Neutrophil (primary cell): ENCODE measurements at regions not wholly inside any gene's neighbourhood (a gene's known extent, or its start where the extent isn't known, plus 50 kb on each side); places are given as distances from the start of the nearest gene placed in this dataset.

ENCODE experiments used
- H3K27ac ChIP-seq: fragments of 200-600 bp; sonication (generic); 2 replicates; pipeline ENCODE4 v1.5.1; 2016; ENCODE audit warnings: mild to moderate bottlenecking, moderate library complexity
- H3K27me3 ChIP-seq: fragments of 200-600 bp; sonication (generic); 2 replicates; pipeline ENCODE4 v1.6.0; 2016; ENCODE audit warnings: mild to moderate bottlenecking
- H3K36me3 ChIP-seq: fragments of 200-600 bp; sonication (generic); 2 replicates; pipeline ENCODE4 v1.5.1; 2017
- H3K4me1 ChIP-seq, 2 experiments: fragments of 200-600 bp in 1 of 2; sonication (generic) in 1 of 2; 1 replicate in 1 of 2; 2 replicates in 1 of 2; pipeline versions ENCODE4 v1.5.1 to v1.6.1; 2013 to 2016; ENCODE audit warnings: low read depth in 1 of 2, low read length in 1 of 2, mild to moderate bottlenecking in 1 of 2, moderate library complexity in 1 of 2; ENCODE audit not compliant: control insufficient read depth in 1 of 2, insufficient read depth in 1 of 2
- H3K4me3 ChIP-seq, 2 experiments: fragments of 200-600 bp in 1 of 2; sonication (generic) in 1 of 2; 1 replicate in 1 of 2; 2 replicates in 1 of 2; pipeline ENCODE4 v1.5.1; 2013 to 2016; ENCODE audit warnings: low read depth in 1 of 2, low read length in 1 of 2, mild to moderate bottlenecking in 1 of 2, moderate library complexity in 1 of 2
- H3K9me3 ChIP-seq: fragments of 200-600 bp; sonication (generic); 2 replicates; pipeline ENCODE4 v1.5.1; 2016
- TF ChIP-seq, protein P1 (sequence below): fragments of 200-600 bp; sonication (generic); IDR thresholded peaks from 2 replicates; pipeline ENCODE4 v1.5.1; 2016; ENCODE audit warnings: antibody characterized with exemption

DNA sequence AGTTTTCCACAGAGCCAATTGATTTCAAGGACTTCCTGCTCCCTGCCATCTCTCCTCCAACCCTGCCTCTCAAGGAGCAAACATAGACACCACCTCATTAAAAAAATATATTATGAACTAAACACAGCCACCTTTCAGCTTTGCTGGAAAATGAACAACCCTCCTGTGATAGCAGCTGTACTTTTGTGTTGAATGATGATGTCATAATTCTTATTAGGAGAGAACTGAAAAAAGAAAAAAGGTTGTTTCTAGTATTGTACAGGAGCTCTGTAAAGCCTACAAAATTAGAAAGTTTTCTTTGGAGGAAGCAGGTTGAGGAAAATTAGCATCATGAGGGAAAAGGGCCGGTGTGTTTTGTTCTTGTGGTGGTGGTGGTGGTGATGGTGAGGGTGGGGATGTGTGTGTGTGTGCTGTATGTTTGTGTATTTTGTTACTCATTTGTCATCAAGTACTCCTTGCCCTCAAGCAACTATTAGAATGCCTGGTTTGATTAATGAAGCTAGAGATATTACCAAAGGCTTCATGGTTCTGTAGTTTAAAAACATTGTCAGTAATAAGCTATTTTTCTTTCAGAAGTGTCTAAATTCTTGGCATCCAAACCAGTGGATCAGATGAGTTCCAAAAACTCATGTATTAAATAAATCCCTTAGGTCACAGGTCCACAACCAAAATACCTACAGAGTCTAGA is 405.9 kb downstream of the TLE4 start:
- H3K36me3 ChIP-seq: no peaks in the 10 kb centered on the region
- TF ChIP-seq, protein P1, sequence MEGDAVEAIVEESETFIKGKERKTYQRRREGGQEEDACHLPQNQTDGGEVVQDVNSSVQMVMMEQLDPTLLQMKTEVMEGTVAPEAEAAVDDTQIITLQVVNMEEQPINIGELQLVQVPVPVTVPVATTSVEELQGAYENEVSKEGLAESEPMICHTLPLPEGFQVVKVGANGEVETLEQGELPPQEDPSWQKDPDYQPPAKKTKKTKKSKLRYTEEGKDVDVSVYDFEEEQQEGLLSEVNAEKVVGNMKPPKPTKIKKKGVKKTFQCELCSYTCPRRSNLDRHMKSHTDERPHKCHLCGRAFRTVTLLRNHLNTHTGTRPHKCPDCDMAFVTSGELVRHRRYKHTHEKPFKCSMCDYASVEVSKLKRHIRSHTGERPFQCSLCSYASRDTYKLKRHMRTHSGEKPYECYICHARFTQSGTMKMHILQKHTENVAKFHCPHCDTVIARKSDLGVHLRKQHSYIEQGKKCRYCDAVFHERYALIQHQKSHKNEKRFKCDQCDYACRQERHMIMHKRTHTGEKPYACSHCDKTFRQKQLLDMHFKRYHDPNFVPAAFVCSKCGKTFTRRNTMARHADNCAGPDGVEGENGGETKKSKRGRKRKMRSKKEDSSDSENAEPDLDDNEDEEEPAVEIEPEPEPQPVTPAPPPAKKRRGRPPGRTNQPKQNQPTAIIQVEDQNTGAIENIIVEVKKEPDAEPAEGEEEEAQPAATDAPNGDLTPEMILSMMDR: no peak
- no peak overlapping the region for H3K4me3 ChIP-seq

DNA sequence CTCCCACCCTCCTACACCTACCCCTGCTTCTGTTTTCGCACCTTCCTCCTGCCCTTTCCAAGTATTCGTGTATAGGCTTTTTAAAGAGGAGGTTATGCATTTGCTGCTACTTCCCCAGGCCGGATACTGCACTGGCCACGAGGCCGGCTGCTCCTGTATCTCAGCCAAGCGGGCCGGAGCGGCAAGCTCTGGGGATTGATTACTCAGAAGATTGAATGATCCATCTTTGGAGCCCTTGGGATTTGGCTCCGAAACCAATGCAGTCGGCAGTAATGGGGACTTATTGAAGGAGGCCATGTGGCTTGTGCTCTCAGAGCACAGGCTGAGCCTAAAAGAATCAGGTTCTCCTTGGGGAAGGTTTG is 405.3 kb downstream of the TLE4 start:
- Histone ChIP-seq H3K27ac (no peak overlapping the region), H3K4me3 (no peak overlapping the region), H3K4me1 (no peaks in the 10 kb centered on the region), H3K27me3 (no peaks in the 10 kb centered on the region), H3K36me3 (no peaks in the 10 kb centered on the region), H3K9me3 (no peaks in the 10 kb centered on the region)
- TF ChIP-seq, protein P1: no peak

More for the DNA sequence above, 405.9 kb downstream of the TLE4 start:
- Histone ChIP-seq H3K27ac (no peak overlapping the region), H3K27me3 (no peaks in the 10 kb centered on the region), H3K4me1 (no peaks in the 10 kb centered on the region), H3K9me3 (no peaks in the 10 kb centered on the region)

DNA sequence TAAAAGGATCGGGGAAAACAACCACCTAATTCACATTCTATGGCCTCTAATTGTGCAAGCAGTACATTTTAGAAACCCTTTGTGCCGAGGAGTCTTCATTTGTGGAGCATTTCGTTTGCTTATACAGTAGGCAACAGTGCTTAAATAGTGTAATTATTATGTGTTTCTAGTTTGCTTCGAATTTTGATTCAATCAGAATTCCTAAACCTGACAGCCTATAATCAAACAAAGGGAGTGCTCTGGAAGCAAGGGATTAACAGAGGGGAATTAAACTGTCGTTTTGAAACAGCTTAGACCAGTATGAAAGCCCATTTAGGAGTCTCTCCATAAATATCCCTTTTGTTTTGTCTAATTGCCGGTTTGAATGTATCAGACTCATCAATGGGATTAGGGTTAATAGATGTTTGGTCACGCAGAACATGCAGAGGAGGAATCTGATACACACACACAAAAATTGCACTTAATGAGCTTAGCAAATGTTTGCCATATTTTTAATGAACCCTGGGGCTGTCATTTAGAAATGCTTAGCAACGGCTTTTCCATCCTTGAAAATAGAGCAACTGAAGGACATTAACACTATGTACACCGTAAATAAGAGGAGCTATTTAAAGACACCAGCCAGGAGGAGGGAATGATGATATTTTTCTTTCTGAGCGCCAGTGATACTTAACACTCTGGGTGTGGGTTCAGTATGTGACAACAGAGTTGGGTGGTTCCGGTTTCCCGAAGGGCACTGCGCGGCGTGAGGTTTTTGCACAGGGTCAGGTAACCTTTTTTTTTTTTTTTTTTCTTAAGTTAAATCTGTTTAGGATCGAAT is 404.7 kb downstream of the TLE4 start:
- H3K36me3 ChIP-seq: no peaks in the 10 kb centered on the region
- TF ChIP-seq, protein P1: no peak
- no peak overlapping the region for H3K4me3 ChIP-seq
- no peak overlapping the region for H3K27ac ChIP-seq
- no peaks in the 10 kb centered on the region for H3K9me3 ChIP-seq
- H3K27me3 ChIP-seq: no peaks in the 10 kb centered on the region
- no peaks in the 10 kb centered on the region for H3K4me1 ChIP-seq

DNA sequence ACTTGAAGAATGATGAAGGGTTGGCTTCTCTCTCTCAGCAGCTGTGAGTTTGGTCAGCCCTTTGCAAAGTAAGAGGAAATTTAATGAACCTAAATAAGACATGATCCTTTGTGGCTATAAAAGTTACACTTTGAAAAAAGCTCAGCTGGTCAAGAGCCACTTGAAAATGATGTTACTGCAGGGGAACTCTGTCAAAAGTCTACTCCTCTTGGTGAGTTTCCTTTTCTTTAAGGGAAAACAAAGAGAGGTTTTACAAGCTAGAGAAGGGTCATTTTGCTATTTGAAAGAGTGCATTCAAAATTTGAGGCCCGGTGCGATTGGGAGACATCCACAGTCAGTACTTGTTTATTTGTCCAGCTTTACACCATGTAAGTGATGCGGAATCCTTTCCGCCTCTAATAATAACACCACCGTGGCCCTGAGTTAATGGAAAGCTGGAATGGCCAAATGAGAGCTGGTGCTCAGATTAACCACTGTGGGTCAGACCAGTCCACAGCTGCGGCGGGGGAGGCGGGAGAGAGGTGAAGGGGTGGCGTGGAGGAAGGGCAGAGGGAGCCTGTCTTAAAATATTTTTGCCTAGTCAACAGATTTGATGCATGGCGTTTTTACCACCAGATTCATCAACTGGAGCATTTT is 404.0 kb downstream of the TLE4 start:
- TF ChIP-seq, protein P1: no peak
- no peaks in the 10 kb centered on the region for H3K9me3 ChIP-seq
- no peaks in the 10 kb centered on the region for H3K4me1 ChIP-seq
- no peak overlapping the region for H3K4me3 ChIP-seq
- H3K27ac ChIP-seq: no peak overlapping the region
- H3K27me3 ChIP-seq: no peaks in the 10 kb centered on the region
- no peaks in the 10 kb centered on the region for H3K36me3 ChIP-seq

DNA sequence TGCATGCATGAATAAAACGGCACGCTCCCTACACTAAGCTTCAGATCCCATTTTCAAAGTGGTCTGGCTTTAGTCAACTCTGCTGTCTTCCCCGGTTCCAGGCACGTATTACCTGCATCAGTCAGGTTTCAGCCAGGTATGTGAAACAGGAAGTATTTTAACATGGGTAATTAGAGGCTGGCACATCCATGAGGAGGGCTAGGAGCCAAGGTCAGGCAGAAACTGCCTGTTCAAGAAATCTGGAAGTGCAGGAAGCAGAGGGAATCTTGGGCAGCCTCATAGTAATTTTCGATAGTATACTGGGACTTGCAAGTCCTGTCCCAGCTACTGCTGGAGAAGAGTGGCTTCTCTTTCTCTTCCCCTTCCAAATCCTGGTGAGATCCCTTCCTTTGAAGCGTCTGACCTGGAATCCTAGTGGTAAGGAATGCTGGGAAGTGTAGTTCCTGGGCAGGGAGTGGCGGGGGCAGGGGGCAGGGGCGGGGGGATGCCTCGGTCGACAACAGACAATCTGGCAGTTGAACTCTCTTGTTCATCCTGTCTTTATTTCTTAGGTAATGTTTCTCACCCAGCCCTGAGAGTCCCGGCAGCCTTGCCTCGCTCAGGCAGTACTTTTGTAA is 403.1 kb downstream of the TLE4 start:
- no peaks in the 10 kb centered on the region for H3K27me3 ChIP-seq
- no peaks in the 10 kb centered on the region for H3K36me3 ChIP-seq
- no peaks in the 10 kb centered on the region for H3K9me3 ChIP-seq
- H3K4me1 ChIP-seq: no peaks in the 10 kb centered on the region
- TF ChIP-seq, protein P1: no peak
- no peak overlapping the region for H3K4me3 ChIP-seq
- no peak overlapping the region for H3K27ac ChIP-seq
